Endothelial cell of umbilical vein (primary cell): ENCODE measurements at regions not wholly inside any gene's neighbourhood (a gene's known extent, or its start where the extent isn't known, plus 50 kb on each side); places are given as distances from the start of the nearest gene placed in this dataset.

Source experiments
- CTCF ChIP-seq, 2 donors: IDR thresholded peaks; 1 replicate in 1 of 2; 2 replicates in 1 of 2; pipeline ENCODE4 v1.5.1; 2011; ENCODE audit warnings: low read length in 2 of 2, mild to moderate bottlenecking in 2 of 2, moderate library complexity in 2 of 2, control low read depth in 1 of 2, inconsistent platforms in 1 of 2, low read depth in 1 of 2; ENCODE audit not compliant: insufficient read depth in 1 of 2; ENCODE audit errors: extremely low read depth in 1 of 2
- POLR2A ChIP-seq: IDR thresholded peaks from 2 replicates; pipeline ENCODE4 v1.6.1; 2012; ENCODE audit warnings: low read depth, mild to moderate bottlenecking, control low read depth, low read length
- POLR2AphosphoS5 ChIP-seq: IDR thresholded peaks from 2 replicates; pipeline ENCODE4 v1.6.1; 2012; ENCODE audit warnings: low read depth, mild to moderate bottlenecking, control low read depth, low read length, moderate library complexity; ENCODE audit not compliant: insufficient read depth

GRCh38 chr2:147464737-147465357 lies 380.0 kb upstream of the ACVR2A start:
- TF ChIP-seq POLR2A (no peak), CTCF (IDR thresholded peaks at IDR 0.05; ENCODE audit: extremely low read depth in 1 of 2, insufficient read depth in 1 of 2, low read depth in 1 of 2, low read length in 2 of 2) (no peak), POLR2AphosphoS5 (no peak)
